HG02798 (cell line): ENCODE measurements at regions not wholly inside any gene's neighbourhood (a gene's known extent, or its start where the extent isn't known, plus 50 kb on each side); places are given as distances from the start of the nearest gene placed in this dataset.
A peak's percentile ranks its signal among the peaks of the same experiment; 100 is the strongest.

ENCODE experiments used
- ATAC-seq: cut with Tn5 transposase; IDR thresholded peaks from one replicate; pipeline ENCODE4 v1.9.1; 2021; ENCODE audit warnings: mild to moderate bottlenecking; ENCODE audit not compliant: unreplicated experiment, poor library complexity

DNA sequence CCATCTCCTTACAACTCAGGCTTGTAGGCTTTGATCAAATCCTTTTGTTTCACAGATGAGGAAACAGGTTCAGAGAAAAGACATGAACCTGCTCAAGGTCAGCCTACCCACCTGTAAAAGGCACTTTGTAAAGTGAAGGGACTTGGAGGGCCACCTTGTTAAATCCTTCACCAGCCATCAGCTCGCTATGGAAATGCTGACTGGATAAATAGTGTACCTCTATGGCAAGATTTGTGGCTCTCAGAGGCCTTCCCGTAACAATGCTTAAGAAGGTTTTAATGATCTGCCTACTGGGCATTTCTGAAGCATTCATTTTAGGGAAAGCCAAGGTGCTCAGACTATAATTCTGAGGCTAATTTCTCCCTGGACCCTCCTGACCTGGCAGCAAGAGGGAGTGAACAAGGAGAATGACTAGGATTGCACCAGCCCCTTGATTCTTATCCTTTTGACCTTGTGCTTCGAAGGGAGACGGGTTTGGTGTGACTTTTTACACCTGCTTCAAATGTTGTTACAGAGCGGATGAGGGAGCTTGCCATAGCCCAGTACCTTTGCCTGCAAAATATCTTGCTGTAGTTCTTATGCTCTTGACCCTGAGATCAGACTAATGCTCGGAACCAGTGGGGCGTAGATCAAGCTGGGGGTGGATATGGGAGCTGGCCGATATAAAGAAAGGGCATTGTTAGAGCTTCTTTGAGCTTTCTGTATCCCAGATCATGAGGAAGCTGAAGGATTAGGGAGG, 90.9 kb upstream of the CXCR4 start:
- ATAC-seq, result no peak

DNA sequence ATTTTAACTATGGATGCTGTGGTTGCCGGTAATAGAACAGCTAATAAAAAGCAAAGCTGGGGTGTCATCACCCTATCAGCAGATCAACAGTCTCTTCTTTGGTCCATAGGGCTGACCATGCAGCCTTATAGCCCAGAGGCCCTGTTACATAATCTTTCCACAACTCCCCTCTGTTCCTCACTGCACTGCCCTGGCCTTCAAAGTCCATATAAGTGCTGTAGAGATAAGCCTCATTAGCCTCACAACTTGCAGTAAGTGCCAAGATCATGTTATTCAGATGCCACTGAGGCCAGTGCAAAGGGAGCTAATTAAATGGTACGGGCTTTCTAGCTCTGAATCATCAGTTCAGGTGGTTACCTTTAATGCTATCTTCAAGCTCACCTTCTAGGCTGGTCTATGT, 89.7 kb upstream of the CXCR4 start:
- no peak for ATAC-seq

DNA sequence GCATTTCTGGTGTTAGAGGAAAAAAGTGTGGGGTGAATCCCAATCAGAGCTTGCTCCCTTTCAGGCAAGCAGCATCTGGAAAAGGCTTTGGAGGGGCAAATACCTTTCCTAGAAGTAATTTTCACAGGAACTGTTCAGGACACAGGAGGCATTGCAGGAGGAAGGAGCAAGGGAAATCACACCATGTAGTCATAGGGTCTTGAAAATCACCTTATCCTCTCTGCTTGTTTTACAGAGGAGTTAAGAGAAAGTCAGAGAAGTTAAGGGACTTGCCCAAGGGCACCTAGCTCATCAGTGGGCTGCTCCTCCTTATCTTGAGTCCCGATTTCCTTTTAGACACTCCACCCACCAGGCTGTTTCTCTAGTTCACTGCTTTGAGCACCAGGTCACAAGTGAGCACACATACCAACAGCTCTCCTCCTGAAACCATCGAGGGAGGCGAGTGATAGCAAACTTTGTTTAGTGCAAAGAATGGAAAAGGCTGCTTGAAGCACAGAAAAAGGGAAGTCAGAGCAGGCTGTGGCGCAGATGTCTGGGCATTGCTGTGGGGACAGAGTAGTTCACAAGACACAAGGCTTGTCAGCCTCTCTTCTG, 89.2 kb upstream of the CXCR4 start:
- ATAC-seq, result peak; percentile 48

DNA sequence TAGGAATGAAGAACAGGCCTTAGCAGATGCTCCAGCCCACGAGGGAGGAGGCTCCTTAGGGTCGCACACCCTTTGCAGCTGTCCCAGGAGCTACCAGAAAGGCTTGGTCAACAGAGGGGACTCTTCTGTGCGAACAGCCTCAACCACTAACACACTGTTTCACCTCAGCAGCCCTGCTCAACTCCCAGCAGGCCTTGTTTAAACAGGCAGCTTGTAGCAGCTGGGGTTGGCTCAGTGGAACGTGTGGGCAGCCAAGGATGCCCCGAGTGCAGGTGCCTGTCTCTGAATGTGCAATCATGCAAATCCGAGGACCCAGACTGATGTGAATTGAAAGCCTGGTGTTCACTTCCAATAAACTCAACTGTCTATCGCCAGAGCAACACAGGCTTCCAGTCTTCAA, 88.7 kb upstream of the CXCR4 start:
- peak; percentile 97 for ATAC-seq

DNA sequence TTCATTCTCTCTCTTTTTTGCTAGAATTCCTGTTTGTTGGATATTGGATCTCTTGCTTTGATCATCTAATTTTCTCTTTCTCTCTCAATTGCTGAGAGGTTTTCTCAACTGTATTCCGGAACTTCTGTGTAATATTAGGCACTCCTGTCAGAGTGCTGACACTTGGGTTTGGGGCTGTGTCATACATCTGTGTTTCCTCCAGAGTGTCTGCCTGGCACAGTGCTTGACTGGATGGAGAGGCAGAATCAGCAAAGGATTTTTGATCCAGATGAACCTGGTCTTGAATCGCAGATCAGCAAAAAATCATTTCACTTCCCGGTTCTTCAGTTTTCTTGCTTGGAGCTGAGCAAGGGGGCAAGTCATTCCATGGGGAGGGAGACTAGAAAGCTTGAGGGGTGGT, 87.7 kb upstream of the CXCR4 start:
- ATAC-seq, result no peak

DNA sequence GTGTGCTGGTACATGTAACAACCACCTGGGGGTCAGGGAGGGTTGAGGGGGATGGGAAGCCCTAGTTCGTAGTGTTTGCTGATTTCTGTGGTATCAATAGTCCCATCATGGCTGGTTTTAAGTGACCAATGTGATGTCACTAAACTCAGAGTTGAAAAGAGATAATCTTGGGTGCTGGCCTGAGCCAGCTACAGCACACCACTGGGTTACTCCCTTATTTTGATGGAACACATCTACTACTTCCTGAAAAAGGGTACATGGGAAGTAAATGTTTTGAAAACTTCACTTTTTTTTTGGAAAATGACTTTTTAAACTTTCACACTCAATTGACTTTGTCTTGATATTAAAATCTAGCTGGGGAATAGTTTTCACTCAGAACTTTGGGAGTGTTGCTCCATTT, 87.0 kb upstream of the CXCR4 start:
- no peak for ATAC-seq

DNA sequence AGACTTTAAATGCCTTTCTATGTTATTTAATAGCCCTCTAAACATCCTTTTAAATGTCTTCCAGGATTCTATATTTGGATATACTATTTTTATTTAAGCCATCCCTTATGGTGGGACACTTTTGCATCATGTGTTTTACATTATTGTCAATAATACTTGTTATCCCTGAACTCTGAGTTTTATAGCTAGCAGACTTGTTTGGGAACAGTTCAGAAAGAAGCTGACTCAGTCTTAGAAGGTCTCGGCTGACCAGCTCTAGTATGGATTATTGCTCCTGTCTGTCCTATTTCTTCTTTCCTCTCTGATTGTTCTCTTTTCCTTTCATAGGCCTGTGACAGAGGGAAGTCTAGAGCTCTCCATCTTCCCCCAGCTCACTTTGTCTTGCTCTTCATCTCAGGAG, 77.3 kb upstream of the CXCR4 start:
- ATAC-seq, result no peak

DNA sequence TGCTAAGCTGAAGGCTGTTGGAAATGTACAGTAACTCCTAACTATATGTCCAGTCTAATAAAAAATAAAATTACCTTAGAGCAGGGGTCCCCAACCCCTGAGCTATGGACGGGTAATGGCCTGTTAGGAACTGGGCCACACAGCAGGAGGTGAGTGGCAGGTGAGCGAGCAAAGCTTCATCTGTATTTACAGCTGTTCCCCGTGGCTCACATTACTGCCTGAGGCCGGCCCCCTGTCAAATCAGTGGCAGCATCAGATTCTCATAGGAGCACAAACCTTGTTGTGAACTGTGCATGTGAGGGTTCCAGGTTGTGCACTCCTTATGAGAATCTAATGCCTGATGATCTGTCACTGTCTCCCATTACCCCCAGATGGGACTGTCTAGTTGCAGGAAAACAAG, 73.1 kb upstream of the CXCR4 start:
- ATAC-seq, result no peak

DNA sequence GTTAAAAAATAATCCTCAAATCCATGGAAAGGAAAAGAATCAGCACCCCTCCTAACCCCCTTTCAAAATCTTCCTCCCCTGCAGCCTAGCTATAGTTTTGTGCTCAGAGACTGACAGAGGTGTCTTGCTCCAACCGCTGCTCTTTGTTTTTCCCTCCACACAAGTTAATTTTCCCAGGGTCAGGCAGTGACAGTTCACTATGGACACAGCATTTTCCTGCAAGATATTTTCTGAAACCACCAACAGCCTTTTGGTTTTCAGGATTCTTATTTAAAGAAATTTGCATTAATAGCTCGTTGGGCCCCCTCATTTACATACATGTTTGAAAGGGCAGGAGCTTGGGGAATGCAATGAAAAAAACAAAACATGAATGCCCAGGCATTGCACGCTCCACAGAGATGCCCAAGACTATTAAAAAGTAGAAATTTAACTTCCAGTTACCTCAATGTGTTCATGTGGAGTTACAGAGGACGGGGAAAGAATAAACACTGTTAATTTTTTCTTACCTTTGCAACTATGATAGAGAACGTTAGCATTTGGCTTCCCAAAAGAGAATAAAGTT, 71.4 kb upstream of the CXCR4 start:
- ATAC-seq, result no peak

DNA sequence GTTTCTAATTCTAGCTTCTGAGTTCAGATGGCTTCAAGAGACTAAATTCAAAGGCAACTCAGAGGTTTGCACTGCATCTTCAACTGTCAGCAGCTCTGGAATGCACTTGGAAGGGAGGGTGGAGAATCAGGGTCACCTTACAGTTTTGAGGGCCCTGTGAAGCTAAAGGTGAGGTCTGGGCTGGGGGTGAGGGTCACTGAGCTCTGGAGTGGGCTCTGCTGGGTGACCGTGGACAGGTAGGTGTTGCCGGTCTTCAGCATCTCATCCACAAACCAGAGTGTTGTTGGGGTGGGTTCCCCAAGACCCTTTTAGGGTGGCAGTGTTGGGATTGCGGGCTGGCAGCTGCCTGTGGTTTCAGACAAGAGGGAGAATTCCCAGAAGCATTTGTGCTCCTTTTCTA, 70.1 kb upstream of the CXCR4 start:
- no peak for ATAC-seq

DNA sequence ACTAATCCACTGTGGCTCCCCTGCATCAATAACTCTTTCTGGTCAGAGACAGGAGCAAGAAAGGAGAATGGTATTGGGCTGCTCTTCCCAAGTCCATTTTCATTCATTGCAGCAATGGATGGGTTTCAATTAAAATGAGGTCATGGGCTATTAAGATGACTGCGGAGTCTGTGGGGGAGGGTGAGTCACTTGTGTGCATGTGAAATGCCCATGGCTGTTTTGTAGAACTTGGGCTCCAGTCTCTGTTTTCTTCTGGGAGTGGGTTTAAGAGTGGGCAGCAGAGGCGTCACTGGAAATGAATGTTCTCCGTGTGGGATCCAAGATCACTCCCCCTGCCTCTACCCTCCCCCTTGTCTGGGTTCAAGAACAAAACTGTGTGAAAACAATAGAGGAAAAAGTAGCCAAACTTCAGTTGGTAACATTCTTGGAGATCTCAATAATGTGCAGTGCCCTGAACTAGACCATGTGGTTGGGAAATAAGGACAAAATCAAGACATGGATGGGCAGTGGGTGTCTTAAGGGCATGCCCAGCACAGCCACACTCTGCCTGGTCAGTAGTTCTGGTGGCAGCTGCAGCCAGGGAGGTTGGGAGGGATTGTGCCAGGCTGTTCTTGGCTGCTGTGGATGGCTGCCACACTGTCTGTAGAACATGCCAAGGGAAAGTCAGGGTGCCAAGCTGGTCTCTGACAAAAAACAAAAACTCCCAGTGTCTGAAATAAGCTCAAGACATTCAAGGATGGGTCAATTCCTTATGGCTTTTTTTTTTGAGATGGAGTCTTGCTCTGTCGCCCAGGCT, 68.2 kb upstream of the CXCR4 start:
- ATAC-seq, result no peak

DNA sequence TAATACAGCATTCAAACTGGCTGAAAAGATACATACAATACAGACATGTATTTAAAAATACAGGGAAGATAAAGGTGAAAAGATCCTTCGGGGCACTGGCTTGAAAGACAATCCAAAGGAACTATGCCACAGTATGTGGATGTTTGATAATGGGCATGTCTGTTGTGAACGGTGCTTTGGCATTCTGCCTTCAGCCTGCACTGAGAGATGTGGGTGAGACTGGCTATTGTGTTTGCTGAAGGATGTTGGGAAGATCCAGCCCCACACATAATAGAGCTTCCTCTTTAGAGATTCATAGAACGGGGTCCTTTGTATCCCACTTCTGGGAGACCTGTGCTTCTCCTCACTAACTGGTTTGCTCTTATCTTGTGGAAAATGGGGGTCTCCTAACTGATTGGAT, 65.1 kb upstream of the CXCR4 start:
- ATAC-seq, result no peak

DNA sequence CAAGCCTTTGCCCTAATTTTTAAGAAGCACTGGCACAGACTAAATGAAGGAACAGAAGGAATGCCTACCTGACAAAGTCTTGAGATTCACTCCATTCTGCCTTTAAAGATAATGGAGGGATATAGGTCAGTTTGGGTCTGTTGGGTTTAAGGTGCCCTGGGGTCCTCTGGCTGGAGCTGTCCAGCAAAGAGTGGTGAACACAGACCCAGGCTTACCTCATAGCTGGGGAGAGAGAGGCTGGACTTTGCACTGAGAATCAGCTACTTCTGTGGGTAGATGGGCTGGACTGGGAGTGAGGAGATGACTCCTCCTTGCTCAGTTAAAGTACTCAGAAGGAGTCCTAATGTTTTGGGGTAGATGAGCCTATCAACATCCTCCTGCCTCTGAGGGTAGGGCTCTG, 64.4 kb upstream of the CXCR4 start:
- no peak for ATAC-seq

DNA sequence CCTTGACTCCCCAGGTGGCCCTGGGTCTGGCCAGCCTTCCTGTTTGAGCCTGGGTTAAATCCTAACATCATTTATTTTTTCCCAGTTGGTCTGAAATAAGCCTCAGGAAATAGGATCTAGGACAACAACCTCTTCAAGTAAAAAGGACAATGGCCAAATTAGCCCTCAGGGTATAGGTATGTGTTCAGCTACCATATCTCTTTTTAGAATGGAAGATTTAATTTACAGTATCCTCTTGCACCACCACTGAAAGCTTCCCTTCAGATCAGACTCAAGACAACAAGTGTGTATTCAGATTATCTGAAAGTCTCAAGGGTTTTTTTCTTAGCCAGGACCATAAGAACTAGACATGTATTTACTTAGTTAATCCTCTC, 61.6 kb upstream of the CXCR4 start:
- ATAC-seq, result no peak

DNA sequence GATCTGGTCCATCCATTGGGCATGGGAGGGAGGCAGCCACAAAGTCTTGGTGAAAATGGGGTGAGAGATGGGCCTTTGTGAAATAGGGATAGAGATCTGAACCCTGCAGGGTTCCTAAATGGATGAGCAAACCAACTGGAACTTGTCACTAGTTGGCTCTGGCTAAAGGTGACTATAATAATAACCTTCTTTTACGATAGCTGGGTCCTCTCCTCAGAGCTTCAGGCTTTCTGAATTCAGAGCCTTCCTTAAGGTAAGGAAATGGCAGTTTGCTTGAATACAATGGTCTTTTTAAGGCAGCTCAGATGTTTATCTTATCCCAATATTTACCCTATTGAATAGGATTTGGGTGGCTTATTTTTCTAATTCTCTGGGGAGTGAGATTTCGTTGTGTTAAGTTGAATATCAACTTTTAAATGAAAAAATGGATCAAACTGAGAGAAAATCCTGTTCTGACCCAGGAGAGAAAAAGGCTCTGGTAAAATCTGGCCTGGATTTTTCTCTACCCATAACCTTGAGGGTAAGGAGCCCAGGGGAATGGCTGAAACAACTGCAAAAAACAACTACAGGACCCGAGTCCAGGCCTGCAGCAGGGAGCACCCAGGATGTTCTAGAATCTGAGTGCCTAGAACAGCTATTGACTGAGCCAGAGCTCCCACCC, 61.1 kb upstream of the CXCR4 start:
- no peak for ATAC-seq

DNA sequence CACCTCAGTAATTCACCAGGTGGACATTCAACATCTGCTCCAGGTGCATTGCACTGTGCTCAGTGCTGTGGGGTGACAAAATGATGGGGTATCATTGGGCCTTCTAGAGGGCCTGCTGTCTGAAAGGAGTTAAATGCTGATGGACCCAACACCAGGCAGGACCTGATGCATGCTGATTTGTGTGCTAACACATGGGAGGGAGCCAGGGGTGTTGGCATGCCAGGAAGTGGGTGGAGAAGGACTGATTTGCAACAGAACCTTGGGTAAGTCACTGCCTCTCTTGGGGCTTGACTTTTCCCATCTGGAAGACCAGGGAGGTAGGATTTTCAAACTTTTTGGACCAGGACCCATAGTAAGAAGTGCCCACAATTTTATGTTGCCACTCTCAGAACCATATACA, 57.9 kb upstream of the CXCR4 start:
- no peak for ATAC-seq

DNA sequence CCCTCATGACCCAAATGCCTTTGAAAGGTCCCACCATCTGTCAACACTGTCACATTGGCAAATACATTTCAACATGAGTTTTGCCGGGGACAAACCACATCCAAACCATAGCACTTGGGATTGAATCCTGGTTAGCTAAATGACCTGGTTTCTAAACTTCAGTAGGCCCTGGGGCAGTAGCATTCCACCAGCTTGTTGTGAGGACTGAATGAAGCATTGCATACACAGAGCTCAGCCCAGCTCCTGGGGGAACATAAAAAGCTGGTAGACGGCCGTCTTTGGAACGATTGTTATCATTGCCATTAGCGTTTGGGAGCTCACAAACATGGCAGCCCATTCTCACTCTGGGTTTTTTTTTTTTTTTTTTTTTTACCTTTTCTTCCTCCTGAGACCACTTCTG, 57.5 kb upstream of the CXCR4 start:
- ATAC-seq, result no peak

DNA sequence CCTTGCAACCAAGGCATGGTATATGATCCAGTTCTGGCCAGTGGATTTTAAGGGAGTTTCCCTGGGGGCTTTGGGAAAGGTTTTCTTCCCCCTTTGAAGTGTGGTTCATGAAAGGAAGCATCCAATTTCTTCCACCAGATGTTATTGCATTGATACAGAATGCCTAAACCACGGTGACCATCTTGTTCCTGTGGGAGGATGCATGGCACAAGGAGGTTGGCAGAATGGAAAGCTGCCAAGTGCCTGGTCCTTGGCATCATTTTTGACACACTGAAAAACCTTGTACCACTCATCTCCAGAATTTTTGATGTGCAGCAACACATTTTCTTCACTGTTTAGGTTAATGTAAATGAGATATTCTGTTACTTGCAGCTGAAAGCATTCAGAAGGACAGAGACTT, 55.2 kb upstream of the CXCR4 start:
- ATAC-seq, result no peak

DNA sequence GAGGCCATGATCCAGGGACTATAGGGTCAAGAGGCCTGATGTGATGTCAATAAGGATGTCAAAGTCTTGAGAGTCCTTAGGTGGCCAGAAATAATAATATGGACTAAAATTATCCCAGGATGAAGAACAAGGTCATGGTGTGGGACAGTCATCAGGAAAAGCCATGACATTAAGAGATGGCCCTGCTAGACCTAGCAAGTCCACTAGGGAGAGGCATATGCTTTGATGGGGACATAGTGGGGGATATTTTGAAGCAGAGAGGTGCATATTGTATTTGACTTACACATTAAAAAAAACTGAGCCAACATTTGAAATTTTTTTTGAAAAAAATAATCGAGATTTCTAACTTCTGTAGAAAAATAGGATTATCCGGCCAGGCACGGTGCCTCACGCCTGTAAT, 53.3 kb upstream of the CXCR4 start:
- no peak for ATAC-seq

DNA sequence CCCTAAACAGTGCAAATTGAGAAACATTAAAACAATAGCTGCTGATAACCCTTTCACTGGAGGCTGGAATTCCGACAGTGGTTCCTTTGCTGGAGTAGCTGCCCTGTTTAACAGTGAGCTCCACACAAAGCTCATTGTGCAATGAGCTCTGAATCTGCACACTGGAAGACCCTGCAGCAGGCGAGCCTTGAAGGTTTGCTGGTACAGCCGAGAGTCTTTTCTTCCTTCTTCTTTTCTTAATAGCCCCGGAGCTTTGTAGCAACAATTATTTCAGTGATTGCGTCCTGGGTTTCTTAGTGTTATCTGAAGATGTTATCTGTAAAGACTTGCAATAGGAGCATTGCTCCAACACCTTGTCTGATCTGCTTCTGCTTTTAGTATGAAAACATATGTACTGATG, 50.8 kb upstream of the CXCR4 start:
- ATAC-seq, result no peak
